T-helper 2 cell treated with Interferon-gamma antibody and Interleukin-4, amounts not matched to agents 5 μg/mL and 100 μg/mL, for 36 hours (primary cell): ENCODE measurements at regions not wholly inside any gene's neighbourhood (a gene's known extent, or its start where the extent isn't known, plus 50 kb on each side); places are given as distances from the start of the nearest gene placed in this dataset.

Experiments
- DNase-seq: peaks from one replicate; pipeline ENCODE4 v3.0.0; 2021; ENCODE audit warnings: low spot score
- H3K27ac Mint-ChIP-seq: one replicate; pipeline ENCODE4 v1.8.0; 2021; ENCODE audit warnings: mild to moderate bottlenecking, mixed read lengths
- H3K27me3 Mint-ChIP-seq: one replicate; pipeline ENCODE4 v1.8.0; 2021; ENCODE audit warnings: low read depth, mixed read lengths
- H3K36me3 Mint-ChIP-seq: one replicate; pipeline ENCODE4 v1.8.0; 2021; ENCODE audit warnings: low read depth, mixed read lengths
- H3K4me1 Mint-ChIP-seq: one replicate; pipeline ENCODE4 v1.8.0; 2021; ENCODE audit warnings: low read depth, mixed read lengths
- H3K4me3 Mint-ChIP-seq: one replicate; pipeline ENCODE4 v1.8.0; 2022; ENCODE audit warnings: mild to moderate bottlenecking, moderate library complexity, mixed read lengths
- H3K9me3 Mint-ChIP-seq: one replicate; pipeline ENCODE4 v1.8.0; 2021; ENCODE audit warnings: mixed read lengths

DNA sequence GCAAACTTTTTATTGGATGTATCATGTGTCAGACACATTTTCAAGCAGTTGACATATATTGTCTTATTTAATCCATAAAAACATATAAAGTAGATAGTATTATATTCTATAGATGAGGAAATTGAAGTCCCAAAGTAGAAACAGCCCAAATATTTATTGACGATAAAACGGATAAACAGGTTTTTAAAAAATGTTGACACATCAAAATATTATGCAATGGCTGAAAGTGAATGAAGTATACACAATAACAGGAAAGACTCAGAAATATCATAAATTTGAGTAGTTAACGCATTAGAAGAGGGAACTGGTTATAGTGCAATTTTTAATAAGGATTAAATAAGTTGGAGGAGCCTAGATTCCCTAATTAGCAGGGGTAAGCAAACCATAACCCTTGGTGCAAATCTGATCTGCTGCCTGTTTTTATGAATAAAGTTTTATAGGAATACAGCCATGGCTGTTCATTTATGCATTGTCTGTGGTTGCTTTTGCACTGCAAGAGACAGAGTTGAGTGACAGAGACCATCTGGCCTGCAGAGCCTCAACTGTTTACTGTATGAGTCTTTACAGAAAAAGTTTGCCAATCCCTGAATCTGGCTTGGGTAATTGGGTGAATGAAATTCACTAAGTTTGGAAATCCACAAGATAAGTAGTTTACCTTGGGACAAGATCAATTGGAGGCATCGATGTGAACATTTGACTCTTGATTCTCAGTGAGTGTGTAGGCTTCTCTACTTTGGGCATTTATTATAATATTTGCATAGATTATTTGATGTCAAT lies 50.6 kb upstream of the EXOC2 start:
- Mint-ChIP-seq H3K4me3 (no peak overlapping the region), H3K36me3 (no peaks in the 10 kb centered on the region), H3K27me3 (peaks cover 7% of the 10 kb centered on the region), H3K4me1 (peaks cover 9% of the 10 kb centered on the region), H3K9me3 (no peaks in the 10 kb centered on the region), H3K27ac (no peak overlapping the region)
- no peak for DNase-seq
